Tibial nerve (tissue), 4 donors: ENCODE measurements at regions not wholly inside any gene's neighbourhood (a gene's known extent, or its start where the extent isn't known, plus 50 kb on each side); places are given as distances from the start of the nearest gene placed in this dataset.

ENCODE experiments used
- DNase-seq, 2 donors: peaks; one replicate each; pipeline ENCODE4 v3.0.0-alpha.2; 2019; ENCODE audit warnings: low spot score in 2 of 2
- H3K27ac ChIP-seq, 4 donors: fragments of 200-600 bp; sonication (generic) in 3 of 4; one replicate each; pipeline ENCODE4 v1.5.1; 2017 to 2019; ENCODE audit warnings: mild to moderate bottlenecking in 1 of 4
- H3K27me3 ChIP-seq, 2 donors: fragments of 200-600 bp; sonication (generic) in 1 of 2; one replicate each; pipeline versions ENCODE4 v1.5.1 to v1.6.0; 2017 to 2019
- H3K36me3 ChIP-seq, 3 donors: fragments of 200-600 bp; sonication (generic); one replicate each; pipeline ENCODE4 v1.5.1; 2018 to 2019
- H3K4me1 ChIP-seq, 4 donors: fragments of 200-600 bp; sonication (generic) in 3 of 4; one replicate each; pipeline ENCODE4 v1.5.1; 2017 to 2019
- H3K4me3 ChIP-seq, 4 donors: fragments of 200-600 bp; sonication (generic) in 3 of 4; one replicate each; pipeline ENCODE4 v1.5.1; 2017 to 2019; ENCODE audit warnings: mild to moderate bottlenecking in 1 of 4, moderate library complexity in 1 of 4
- H3K9me3 ChIP-seq, 4 donors: fragments of 200-600 bp; sonication (generic) in 3 of 4; one replicate each; pipeline ENCODE4 v1.5.1; 2017 to 2019
- CTCF ChIP-seq, 5 experiments: fragments of 200-600 bp in 3 of 5; fragments of 450-650 bp in 2 of 5; sonication (generic) in 3 of 5; IDR thresholded peaks; one replicate each; pipeline ENCODE4 v1.5.1; 2016 to 2019; ENCODE audit warnings: antibody characterized with exemption in 5 of 5, mild to moderate bottlenecking in 3 of 5, moderate library complexity in 2 of 5
- EP300 ChIP-seq, 2 donors: sonication (generic); formaldehyde crosslinking; IDR thresholded peaks; one replicate each; pipeline ENCODE4 v1.6.1; 2017; ENCODE audit warnings: antibody characterized with exemption in 2 of 2, mild to moderate bottlenecking in 1 of 2
- POLR2A ChIP-seq, 2 donors: fragments of 450-650 bp; IDR thresholded peaks; one replicate each; pipeline ENCODE4 v1.6.1; 2017; ENCODE audit warnings: antibody characterized with exemption in 2 of 2, mild to moderate bottlenecking in 2 of 2, moderate library complexity in 2 of 2
- WGBS, 2 donors: methylation state at CpG; one replicate each; pipeline ENCODE4 v1.1.5; 2018; 5-methylcytosine and 5-hydroxymethylcytosine counted together

GRCh38 chr2:146818122-146818521 is 1026.7 kb upstream of the ACVR2A start:
- no peaks in the 10 kb centered on the region for H3K27me3 ChIP-seq
- peaks cover 0 to 1% (median 0%) of the 10 kb centered on the region in 4 donors for H3K9me3 ChIP-seq
- no peak for TF ChIP-seq POLR2A (IDR thresholded peaks at IDR 0.05)
- TF ChIP-seq EP300 (IDR thresholded peaks at IDR 0.05) = no peak
- TF ChIP-seq CTCF (IDR thresholded peaks at IDR 0.05) = no peak
- DNase-seq = no peak
- 82 to 90% methylated on average over 1 of the region's 1 CpG for WGBS, 2 donors
- no peaks in the 10 kb centered on the region for H3K36me3 ChIP-seq
- H3K4me3 ChIP-seq = no peak overlapping the region
- H3K4me1 ChIP-seq = peaks cover 0 to 7% (median 0%) of the 10 kb centered on the region in 4 donors
- H3K27ac ChIP-seq = no peak overlapping the region

GRCh38 chr2:146817613-146818012 is 1027.2 kb upstream of the ACVR2A start:
- Histone ChIP-seq H3K9me3 (peaks cover 0 to 6% (median 0%) of the 10 kb centered on the region in 4 donors), H3K4me1 (peaks cover 0 to 7% (median 0%) of the 10 kb centered on the region in 4 donors), H3K36me3 (no peaks in the 10 kb centered on the region), H3K27me3 (no peaks in the 10 kb centered on the region), H3K27ac (no peak overlapping the region), H3K4me3 (no peak overlapping the region)
- TF ChIP-seq POLR2A (IDR thresholded peaks at IDR 0.05) (no peak), EP300 (IDR thresholded peaks at IDR 0.05) (no peak), CTCF (IDR thresholded peaks at IDR 0.05) (no peak)
- WGBS, 2 donors = 74 to 79% methylated on average over 1 of the region's 1 CpG
- no peak for DNase-seq

- Histone ChIP-seq H3K27ac (no peak overlapping the region), H3K36me3 (no peaks in the 10 kb centered on the region), H3K4me1 (no peaks in the 10 kb centered on the region), H3K4me3 (no peak overlapping the region), H3K9me3 (peaks cover 0 to 14% (median 0%) of the 10 kb centered on the region in 4 donors), H3K27me3 (no peaks in the 10 kb centered on the region)
- no peak for DNase-seq
- 91 to 100% methylated on average over 1 of the region's 1 CpG for WGBS, 2 donors
- no peak for TF ChIP-seq POLR2A (IDR thresholded peaks at IDR 0.05)
- TF ChIP-seq EP300 (IDR thresholded peaks at IDR 0.05) = no peak
- TF ChIP-seq CTCF (IDR thresholded peaks at IDR 0.05) = no peak
Observed at GRCh38 chr2:146814971-146815370, 1029.9 kb upstream of the ACVR2A start.

GRCh38 chr2:146807568-146808168 is 1037.2 kb upstream of the ACVR2A start:
- no peak for TF ChIP-seq POLR2A (IDR thresholded peaks at IDR 0.05)
- no peak for TF ChIP-seq CTCF (IDR thresholded peaks at IDR 0.05)
- TF ChIP-seq EP300 (IDR thresholded peaks at IDR 0.05) = no peak
- H3K4me3 ChIP-seq = no peak overlapping the region
- no peaks in the 10 kb centered on the region for H3K4me1 ChIP-seq
- DNase-seq = no peak
- no peak overlapping the region for H3K27ac ChIP-seq
- H3K9me3 ChIP-seq = peaks cover 0 to 8% (median 0%) of the 10 kb centered on the region in 4 donors
- WGBS, 2 donors = 85 to 88% methylated on average over 16 to 17 of the region's 17 CpGs
- H3K27me3 ChIP-seq = no peaks in the 10 kb centered on the region
- H3K36me3 ChIP-seq = no peaks in the 10 kb centered on the region

- Histone ChIP-seq H3K4me3 (no peak overlapping the region), H3K36me3 (no peaks in the 10 kb centered on the region), H3K9me3 (no peaks in the 10 kb centered on the region), H3K4me1 (no peaks in the 10 kb centered on the region), H3K27me3 (no peaks in the 10 kb centered on the region), H3K27ac (no peak overlapping the region)
- TF ChIP-seq CTCF (IDR thresholded peaks at IDR 0.05) = no peak
- no peak for TF ChIP-seq POLR2A (IDR thresholded peaks at IDR 0.05)
- no peak for DNase-seq
- WGBS, 2 donors = 48 to 71% methylated on average over 2 of the region's 2 CpGs
Observed at GRCh38 chr2:146806364-146807005, 1038.3 kb upstream of the ACVR2A start.
